ENCODE measurements at regions not wholly inside any gene's neighbourhood (a gene's known extent, or its start where the extent isn't known, plus 50 kb on each side); places are given as distances from the start of the nearest gene placed in this dataset.

DNA sequence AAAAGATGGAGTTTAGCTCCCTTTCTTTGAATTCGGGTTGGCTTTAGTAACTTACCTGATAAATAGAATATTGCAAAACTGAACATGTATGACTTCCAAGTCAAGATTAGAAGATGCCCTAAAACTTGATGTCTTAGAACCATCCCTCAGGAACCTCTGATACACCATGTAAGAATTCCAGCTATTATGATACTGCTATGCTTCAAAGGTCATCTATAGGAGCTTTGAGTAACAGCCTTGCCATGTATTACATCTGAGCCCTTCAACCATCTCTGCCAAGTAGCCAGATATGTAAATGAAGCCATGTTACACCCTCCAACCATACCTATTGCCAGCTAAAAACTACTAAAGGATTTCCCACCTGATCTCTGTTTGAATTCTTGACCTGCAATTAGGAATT, 854.2 kb downstream of the SI start:
- no peak for DNase-seq (ENCODE audit: low read depth)
- TF ChIP-seq, protein P1, sequence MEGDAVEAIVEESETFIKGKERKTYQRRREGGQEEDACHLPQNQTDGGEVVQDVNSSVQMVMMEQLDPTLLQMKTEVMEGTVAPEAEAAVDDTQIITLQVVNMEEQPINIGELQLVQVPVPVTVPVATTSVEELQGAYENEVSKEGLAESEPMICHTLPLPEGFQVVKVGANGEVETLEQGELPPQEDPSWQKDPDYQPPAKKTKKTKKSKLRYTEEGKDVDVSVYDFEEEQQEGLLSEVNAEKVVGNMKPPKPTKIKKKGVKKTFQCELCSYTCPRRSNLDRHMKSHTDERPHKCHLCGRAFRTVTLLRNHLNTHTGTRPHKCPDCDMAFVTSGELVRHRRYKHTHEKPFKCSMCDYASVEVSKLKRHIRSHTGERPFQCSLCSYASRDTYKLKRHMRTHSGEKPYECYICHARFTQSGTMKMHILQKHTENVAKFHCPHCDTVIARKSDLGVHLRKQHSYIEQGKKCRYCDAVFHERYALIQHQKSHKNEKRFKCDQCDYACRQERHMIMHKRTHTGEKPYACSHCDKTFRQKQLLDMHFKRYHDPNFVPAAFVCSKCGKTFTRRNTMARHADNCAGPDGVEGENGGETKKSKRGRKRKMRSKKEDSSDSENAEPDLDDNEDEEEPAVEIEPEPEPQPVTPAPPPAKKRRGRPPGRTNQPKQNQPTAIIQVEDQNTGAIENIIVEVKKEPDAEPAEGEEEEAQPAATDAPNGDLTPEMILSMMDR (IDR thresholded peaks at IDR 0.05; ENCODE audit: control insufficient read depth, insufficient read depth, low read depth, low read length, missing control alignments), result no peak
- no peak overlapping the region for H3K4me3 ChIP-seq (ENCODE audit: control insufficient read depth, low read depth, low read length)

DNA sequence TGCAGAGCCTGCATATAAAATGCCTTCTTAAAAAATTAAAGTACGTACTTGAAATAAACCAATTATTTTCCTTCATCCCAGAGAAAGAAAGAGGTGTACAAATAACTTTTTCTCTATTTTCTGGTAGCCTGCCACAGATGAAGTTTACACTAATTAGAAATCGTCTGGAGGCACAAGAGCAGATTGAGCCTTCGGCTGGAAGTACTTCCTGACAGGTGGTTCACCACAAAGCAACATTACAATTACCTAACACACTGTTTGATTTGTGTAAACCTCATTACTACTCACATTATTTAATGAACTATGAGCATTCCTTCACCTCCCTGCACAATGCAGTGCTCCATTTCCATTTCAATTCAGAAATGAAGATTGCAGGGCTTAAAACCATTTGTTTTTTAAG, 856.1 kb downstream of the SI start:
- TF ChIP-seq, protein P1 (IDR thresholded peaks at IDR 0.05; ENCODE audit: control insufficient read depth, insufficient read depth, low read depth, low read length, missing control alignments), result no peak
- no peak for DNase-seq (ENCODE audit: low read depth)
- H3K4me3 ChIP-seq (ENCODE audit: control insufficient read depth, low read depth, low read length), result no peak overlapping the region

DNA sequence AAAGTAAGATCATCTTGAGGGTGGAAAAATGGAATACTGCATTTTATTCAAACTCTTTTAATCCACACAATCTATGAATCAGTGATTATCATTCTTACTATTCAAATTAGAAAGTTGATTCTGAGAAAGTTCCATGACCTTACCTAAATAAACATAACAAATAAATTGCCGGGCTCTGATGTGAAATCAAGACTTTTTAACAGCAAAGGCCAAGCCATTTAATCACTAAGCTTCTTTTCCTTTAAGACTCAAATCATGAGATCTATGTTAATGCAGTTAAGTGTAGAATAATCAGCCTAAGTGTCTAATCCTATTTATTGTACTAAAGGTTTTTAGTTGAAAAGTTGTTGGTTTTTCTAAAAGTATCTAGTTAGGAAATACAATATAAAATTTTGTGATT, 857.0 kb downstream of the SI start:
- DNase-seq (ENCODE audit: low read depth), result no peak
- H3K4me3 ChIP-seq (ENCODE audit: control insufficient read depth, low read depth, low read length), result no peak overlapping the region
- TF ChIP-seq, protein P1 (IDR thresholded peaks at IDR 0.05; ENCODE audit: control insufficient read depth, insufficient read depth, low read depth, low read length, missing control alignments), result no peak

DNA sequence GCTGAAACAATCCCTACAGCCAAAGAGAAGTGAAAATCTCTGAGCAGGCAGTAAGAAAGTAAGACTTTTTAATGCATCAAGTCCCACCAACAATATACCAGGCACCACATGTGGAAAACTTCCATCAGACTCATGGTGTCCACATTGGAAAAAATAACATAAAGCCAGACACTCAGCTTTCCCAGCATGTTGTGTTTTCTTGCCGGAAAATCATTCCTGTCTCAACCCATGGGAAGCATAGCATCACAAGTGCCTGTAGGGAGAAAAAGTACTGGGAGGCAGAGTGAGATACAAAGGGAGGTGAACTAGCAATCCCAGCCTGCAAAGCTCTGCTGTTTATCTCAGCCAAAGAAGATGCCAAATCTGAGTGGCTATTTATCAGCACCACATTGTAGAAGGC, 868.9 kb downstream of the SI start:
- TF ChIP-seq, protein P1 (IDR thresholded peaks at IDR 0.05; ENCODE audit: control insufficient read depth, insufficient read depth, low read depth, low read length, missing control alignments), result no peak
- DNase-seq (ENCODE audit: low read depth), result no peak
- no peak overlapping the region for H3K4me3 ChIP-seq (ENCODE audit: control insufficient read depth, low read depth, low read length)

DNA sequence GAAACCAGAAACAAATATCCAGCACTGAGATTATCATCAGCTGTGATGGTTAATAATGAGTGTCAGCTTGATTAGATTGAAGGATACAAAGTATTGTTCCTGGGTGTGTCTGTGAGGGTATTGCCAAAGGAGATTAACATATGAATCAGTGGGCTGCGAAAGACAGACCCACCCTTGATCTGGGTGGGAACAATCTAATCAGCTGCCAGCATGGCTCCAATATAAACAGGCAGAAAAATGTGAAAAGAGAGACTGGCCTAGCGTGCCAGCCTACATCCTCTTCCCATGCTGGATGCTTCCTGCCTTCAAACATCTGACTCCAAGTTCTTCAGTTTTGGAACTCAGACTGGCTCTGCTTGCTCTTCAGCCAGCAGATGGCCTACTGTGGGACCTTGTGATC, 869.5 kb downstream of the SI start:
- no peak overlapping the region for H3K4me3 ChIP-seq (ENCODE audit: control insufficient read depth, low read depth, low read length)
- TF ChIP-seq, protein P1 (IDR thresholded peaks at IDR 0.05; ENCODE audit: control insufficient read depth, insufficient read depth, low read depth, low read length, missing control alignments), result no peak
- DNase-seq (ENCODE audit: low read depth), result no peak

DNA sequence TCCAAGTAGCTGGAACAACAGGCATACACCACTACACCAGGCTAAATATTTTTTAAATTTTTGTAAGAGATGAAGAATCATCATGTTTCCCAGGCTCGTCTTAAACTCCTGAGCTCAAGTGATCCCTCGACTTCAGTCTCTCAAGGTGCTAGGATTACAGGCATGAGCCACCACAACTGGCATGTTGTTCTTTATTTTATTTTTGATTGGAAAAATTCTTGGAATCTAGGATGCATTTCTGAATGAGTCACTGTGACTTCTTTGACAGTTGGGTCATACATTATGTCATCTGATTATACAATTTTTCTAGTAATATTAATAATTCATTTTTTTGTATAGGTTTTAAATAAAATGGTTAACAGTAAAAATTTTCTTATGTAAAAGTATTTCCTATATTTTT, 870.2 kb downstream of the SI start:
- TF ChIP-seq, protein P1 (IDR thresholded peaks at IDR 0.05; ENCODE audit: control insufficient read depth, insufficient read depth, low read depth, low read length, missing control alignments), result no peak
- H3K4me3 ChIP-seq (ENCODE audit: control insufficient read depth, low read depth, low read length), result no peak overlapping the region

More for the DNA sequence above, 870.2 kb downstream of the SI start:
- DNase-seq (ENCODE audit: low read depth), result no peak
